GM19455 (cell line): ENCODE measurements at regions not wholly inside any gene's neighbourhood (a gene's known extent, or its start where the extent isn't known, plus 50 kb on each side); places are given as distances from the start of the nearest gene placed in this dataset.

Source experiments
- ATAC-seq: cut with Tn5 transposase; IDR thresholded peaks from one replicate; pipeline ENCODE4 v1.9.1; 2021; ENCODE audit not compliant: unreplicated experiment

DNA sequence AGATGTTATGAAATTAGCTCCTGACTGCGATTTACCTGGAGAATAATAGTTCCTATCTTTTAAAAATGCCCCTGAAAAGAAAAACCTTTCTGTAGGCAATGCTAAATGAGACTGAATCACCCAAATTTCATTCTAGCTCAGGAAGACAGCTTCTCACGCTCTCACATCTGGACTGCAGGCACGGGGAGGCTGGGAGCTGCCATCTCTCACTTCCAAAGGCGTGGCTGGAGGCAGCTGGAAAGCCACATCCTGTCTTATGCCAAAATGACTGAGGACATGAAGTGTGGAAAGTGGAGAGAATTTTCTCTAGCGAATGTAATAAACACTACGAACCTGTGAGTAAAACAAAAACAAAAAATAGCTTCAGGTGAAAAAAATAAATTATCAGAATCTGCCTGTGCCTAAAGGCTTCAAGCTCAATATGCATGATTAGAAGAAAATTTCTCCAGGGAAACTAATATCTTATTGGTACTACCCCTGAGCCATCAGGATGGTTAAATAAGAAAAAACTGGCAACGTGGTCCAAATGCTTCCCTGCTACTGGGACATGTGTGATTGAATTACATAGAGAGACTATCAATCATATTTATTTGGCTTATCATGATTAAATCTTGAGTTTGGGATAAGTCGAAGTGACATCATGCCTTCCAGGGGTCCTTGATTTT lies 58.1 kb upstream of the UBL3 start:
- no peak for ATAC-seq

- ATAC-seq, result no peak
These were observed 57.3 kb upstream of the UBL3 start for GRCh38 chr13:29907670-29908069.

DNA sequence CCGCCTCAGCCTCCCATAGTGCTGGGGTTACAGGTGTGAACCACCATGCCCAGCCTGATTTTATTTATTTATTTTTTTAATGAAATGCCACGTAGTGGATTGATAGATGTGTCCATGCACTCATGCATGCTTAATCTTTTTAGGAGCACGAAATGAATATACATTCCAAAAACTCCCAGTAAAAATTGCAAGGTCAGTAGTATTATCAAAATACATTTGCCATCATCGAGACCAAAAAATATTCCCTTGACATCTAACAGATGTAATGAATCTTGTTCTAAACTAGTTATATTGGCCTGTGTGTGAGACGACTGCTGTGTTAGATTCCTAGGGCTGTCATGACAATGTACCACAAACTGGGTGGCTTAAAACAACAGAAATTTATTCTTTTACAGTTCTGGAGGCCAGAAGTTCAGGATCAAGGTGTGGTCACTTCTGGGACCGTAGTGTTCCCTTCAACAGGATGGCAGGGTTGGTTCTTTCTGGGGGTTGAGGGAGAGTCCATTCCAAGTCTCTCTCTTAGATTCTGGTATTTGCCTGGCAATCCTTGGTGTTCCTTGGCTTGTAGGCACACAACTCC lies 56.1 kb upstream of the UBL3 start:
- no peak for ATAC-seq

GRCh38 chr13:29905845-29906244 lies 55.4 kb upstream of the UBL3 start:
- ATAC-seq, result no peak

- ATAC-seq, result no peak
These were observed 53.6 kb upstream of the UBL3 start for GRCh38 chr13:29903996-29904395.

DNA sequence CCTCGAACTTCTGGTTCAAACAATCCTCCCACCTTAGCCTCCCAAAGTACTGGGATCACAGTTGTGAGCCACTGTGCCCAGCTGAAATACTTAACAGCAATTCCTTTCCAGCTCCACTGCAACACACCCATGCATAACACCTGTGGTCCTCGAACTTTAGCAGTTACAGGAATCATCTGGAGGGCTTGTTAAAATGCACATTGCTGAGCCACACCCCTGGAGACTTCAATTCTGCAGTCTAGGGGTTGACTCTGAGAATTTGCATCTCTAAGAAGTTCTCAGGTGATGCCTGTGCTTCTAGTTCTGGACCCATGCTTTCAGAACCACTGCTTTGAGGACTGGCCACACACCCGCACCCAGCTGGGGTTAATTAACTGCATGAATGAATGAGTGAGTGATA lies 53.1 kb upstream of the UBL3 start:
- no peak for ATAC-seq

- ATAC-seq, result no peak
These were observed 52.4 kb upstream of the UBL3 start for GRCh38 chr13:29902632-29903305.

- no peak for ATAC-seq
These were observed 51.6 kb upstream of the UBL3 start for GRCh38 chr13:29901710-29902631.
